ENCODE measurements at regions not wholly inside any gene's neighbourhood (a gene's known extent, or its start where the extent isn't known, plus 50 kb on each side); places are given as distances from the start of the nearest gene placed in this dataset.

DNA sequence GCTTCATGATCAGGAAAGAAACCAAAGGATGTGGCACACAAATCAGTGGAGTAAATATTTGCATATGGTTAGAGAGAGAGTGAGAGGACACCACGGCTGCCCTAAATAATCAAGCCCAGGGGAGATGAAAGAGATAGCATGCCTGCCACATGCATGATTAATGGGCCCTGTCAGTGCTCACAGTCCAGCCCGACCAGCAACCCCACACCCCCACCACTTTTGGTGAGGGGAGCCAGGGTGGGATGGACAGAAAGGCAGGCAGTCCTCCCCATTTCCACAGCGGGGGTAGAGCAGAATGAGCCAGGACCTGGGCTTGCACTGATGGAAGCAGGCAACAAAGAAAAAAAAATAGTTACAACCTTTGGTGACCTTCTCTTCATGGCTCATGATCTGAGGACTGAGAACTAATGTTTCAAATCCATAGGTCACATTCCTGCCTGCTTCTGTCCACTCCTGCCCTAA is 545.0 kb downstream of the ETS1 start:
- no peak overlapping the region for H3K56ac ChIP-seq (ENCODE audit: extremely low read depth, insufficient read depth, low read length)
- no peak for TF ChIP-seq MXI1 (IDR thresholded peaks at IDR 0.05; ENCODE audit: borderline replicate concordance, low read depth, low read length)
- TF ChIP-seq, protein P1, sequence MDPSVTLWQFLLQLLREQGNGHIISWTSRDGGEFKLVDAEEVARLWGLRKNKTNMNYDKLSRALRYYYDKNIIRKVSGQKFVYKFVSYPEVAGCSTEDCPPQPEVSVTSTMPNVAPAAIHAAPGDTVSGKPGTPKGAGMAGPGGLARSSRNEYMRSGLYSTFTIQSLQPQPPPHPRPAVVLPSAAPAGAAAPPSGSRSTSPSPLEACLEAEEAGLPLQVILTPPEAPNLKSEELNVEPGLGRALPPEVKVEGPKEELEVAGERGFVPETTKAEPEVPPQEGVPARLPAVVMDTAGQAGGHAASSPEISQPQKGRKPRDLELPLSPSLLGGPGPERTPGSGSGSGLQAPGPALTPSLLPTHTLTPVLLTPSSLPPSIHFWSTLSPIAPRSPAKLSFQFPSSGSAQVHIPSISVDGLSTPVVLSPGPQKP (IDR thresholded peaks at IDR 0.05; ENCODE audit: borderline replicate concordance, low read depth, low read length): no peak
- TF ChIP-seq MAFK (IDR thresholded peaks at IDR 0.05; ENCODE audit: low read depth, low read length): no peak
- no peak for TF ChIP-seq NFE2L2 (IDR thresholded peaks at IDR 0.05; ENCODE audit: low read depth, low read length)
- TF ChIP-seq RAD21 (IDR thresholded peaks at IDR 0.05; ENCODE audit: low read length): no peak
- no peak for TF ChIP-seq RCOR1 (IDR thresholded peaks at IDR 0.05; ENCODE audit: insufficient replicate concordance, low read length)
- TF ChIP-seq POLR2A (IDR thresholded peaks at IDR 0.05; ENCODE audit: low read depth, low read length): no peak
- TF ChIP-seq CHD1 (IDR thresholded peaks at IDR 0.05; ENCODE audit: low read depth, low read length): no peak
- no peak for TF ChIP-seq BHLHE40 (IDR thresholded peaks at IDR 0.05; ENCODE audit: low read depth, low read length)
- TF ChIP-seq CEBPB (IDR thresholded peaks at IDR 0.05; ENCODE audit: low read depth, low read length): no peak
- no peak for TF ChIP-seq FOS (IDR thresholded peaks at IDR 0.05; ENCODE audit: low read depth, low read length)
- H2AK5ac ChIP-seq (ENCODE audit: low read depth, low read length): no peak overlapping the region; the same call in 1 of the 2 replicates
- ATAC-seq (ENCODE audit: low read depth) (no peak), DNase-seq (no peak)
- H4K8ac ChIP-seq (ENCODE audit: low read depth in 2 of 2, low read length in 2 of 2): no peak overlapping the region
- no peaks in the 10 kb centered on the region for H3K36me3 ChIP-seq (ENCODE audit: control insufficient read depth, insufficient read depth, low read length)
- no peak overlapping the region for H3K4ac ChIP-seq (ENCODE audit: low read depth, low read length)
- intact Hi-C loops (cut with micrococcal nuclease) (no loop called here), dilution Hi-C loops (cut with HindIII; ENCODE audit: low sequenced_read_pairs, unreplicated experiment) (no loop called here), in situ Hi-C loops (cut with MboI; ENCODE audit: low sequenced_read_pairs) (loop anchor here (5.0 to 25.0 kb wide), 5 partner anchors 120 to 1605 kb away; no protein-coding TSS in a partner anchor)
- H3K23ac ChIP-seq (ENCODE audit: low read depth, low read length): no peak overlapping the region
- no peaks in the 10 kb centered on the region for H3K79me1 ChIP-seq (ENCODE audit: low read depth in 1 of 2, low read length in 2 of 2)
- H4K20me1 ChIP-seq (ENCODE audit: insufficient read depth, low read length): no peaks in the 10 kb centered on the region
- H3K18ac ChIP-seq (ENCODE audit: low read depth, low read length): no peak overlapping the region
- H2BK5ac ChIP-seq (ENCODE audit: low read depth, low read length, poor library complexity, severe bottlenecking): no peak overlapping the region
- no peak overlapping the region for H3K4me2 ChIP-seq (ENCODE audit: low read depth, low read length)
- no peak overlapping the region for H2AFZ ChIP-seq (replicated peaks; ENCODE audit: low read length, poor library complexity)
- H2BK20ac ChIP-seq (ENCODE audit: low read depth, low read length): no peak overlapping the region
- no peak overlapping the region for H4K5ac ChIP-seq (ENCODE audit: low read depth, low read length)
- H3K14ac ChIP-seq (replicated peaks; ENCODE audit: low read depth, low read length): no peak overlapping the region
- H2AK9ac ChIP-seq (replicated peaks; ENCODE audit: low read depth, low read length, poor library complexity): no peak overlapping the region
- no TSS peak for BruUV-seq (replicated peaks)
- H3K27me3 ChIP-seq (ENCODE audit: control insufficient read depth, insufficient read depth, low read length): no peaks in the 10 kb centered on the region; the same call in 1 of the 2 replicates
- peaks cover 13% of the 10 kb centered on the region for H3K9me1 ChIP-seq (ENCODE audit: insufficient read depth, low read length)
- H3K9ac ChIP-seq (ENCODE audit: low read depth, low read length): no peak overlapping the region
- H4K91ac ChIP-seq (ENCODE audit: insufficient read depth, low read depth, low read length): no peak overlapping the region; the same call in 1 of the 2 replicates
- H2BK120ac ChIP-seq (ENCODE audit: low read depth, low read length): no peak overlapping the region
- ChIA-PET CTCF (no interaction called here), POLR2A (ENCODE audit: unreplicated experiment) (no interaction called here)
- no peak overlapping the region for H2BK15ac ChIP-seq (ENCODE audit: low read depth, low read length)
- H3K4me3 ChIP-seq (ENCODE audit: insufficient read depth, low read depth, low read length): no peak overlapping the region
- H3K4me1 ChIP-seq (ENCODE audit: control insufficient read depth, insufficient read depth, low read length): peaks cover 11% of the 10 kb centered on the region
- WGBS, 2 experiments (ENCODE audit: extremely low coverage in 2 of 2, insufficient read length in 1 of 2): 20% methylated on average over 1 of the region's 3 CpGs; no CpG with 5 or more reads in 1 of the 2 experiments
- no peak overlapping the region for H3K27ac ChIP-seq (ENCODE audit: insufficient read depth, low read length)
- no peaks in the 10 kb centered on the region for H3K9me3 ChIP-seq (ENCODE audit: control insufficient read depth, insufficient read depth, low read length)
